WTC11 (cell line): ENCODE measurements at regions not wholly inside any gene's neighbourhood (a gene's known extent, or its start where the extent isn't known, plus 50 kb on each side); places are given as distances from the start of the nearest gene placed in this dataset.

Experiments used
- NFYB ChIP-seq: sonication (generic); formaldehyde crosslinking; conservative IDR thresholded peaks from 2 replicates; pipeline ENCODE4 v1.8.0; 2022; ENCODE audit warnings: low read depth, missing genetic modification reagents
- TF ChIP-seq, protein P1 (sequence below): fragments of 200-600 bp; IDR thresholded peaks from 2 replicates; pipeline ENCODE4 v1.8.0; 2022; ENCODE audit warnings: antibody characterized with exemption
- TF ChIP-seq, protein P2 (sequence below): fragments of 250-450 bp; sonication (Bioruptor Pico); IDR thresholded peaks from 2 replicates; pipeline ENCODE4 v2.1.2; 2022; ENCODE audit warnings: mild to moderate bottlenecking, moderate library complexity

DNA sequence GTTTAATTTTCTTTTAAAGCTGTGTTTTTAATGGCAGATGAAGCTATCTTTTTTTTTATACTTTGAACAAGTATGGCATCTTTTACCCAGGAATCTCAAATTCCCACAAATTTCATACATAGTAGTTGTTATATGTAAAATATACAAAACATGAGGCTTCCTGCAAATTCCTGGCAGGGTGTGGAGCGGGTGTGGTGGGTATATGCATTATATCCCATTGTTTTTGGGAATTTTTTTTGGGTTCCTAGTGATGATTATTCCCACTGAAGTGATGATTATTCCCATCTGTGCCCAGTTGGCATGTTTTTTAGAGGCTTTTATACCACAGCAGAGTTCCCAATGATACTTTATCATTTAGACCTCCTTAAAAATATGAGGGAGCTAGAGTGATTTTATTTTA, 320.4 kb downstream of the ZFHX3 start:
- TF ChIP-seq, protein P1, sequence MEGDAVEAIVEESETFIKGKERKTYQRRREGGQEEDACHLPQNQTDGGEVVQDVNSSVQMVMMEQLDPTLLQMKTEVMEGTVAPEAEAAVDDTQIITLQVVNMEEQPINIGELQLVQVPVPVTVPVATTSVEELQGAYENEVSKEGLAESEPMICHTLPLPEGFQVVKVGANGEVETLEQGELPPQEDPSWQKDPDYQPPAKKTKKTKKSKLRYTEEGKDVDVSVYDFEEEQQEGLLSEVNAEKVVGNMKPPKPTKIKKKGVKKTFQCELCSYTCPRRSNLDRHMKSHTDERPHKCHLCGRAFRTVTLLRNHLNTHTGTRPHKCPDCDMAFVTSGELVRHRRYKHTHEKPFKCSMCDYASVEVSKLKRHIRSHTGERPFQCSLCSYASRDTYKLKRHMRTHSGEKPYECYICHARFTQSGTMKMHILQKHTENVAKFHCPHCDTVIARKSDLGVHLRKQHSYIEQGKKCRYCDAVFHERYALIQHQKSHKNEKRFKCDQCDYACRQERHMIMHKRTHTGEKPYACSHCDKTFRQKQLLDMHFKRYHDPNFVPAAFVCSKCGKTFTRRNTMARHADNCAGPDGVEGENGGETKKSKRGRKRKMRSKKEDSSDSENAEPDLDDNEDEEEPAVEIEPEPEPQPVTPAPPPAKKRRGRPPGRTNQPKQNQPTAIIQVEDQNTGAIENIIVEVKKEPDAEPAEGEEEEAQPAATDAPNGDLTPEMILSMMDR: no peak
- TF ChIP-seq, protein P2, sequence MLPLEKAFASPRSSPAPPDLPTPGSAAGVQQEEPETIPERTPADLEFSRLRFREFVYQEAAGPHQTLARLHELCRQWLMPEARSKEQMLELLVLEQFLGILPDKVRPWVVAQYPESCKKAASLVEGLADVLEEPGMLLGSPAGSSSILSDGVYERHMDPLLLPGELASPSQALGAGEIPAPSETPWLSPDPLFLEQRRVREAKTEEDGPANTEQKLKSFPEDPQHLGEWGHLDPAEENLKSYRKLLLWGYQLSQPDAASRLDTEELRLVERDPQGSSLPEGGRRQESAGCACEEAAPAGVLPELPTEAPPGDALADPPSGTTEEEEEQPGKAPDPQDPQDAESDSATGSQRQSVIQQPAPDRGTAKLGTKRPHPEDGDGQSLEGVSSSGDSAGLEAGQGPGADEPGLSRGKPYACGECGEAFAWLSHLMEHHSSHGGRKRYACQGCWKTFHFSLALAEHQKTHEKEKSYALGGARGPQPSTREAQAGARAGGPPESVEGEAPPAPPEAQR: no peak
- TF ChIP-seq NFYB (CRISPR knock-in tag): no peak
